ENCODE measurements at regions not wholly inside any gene's neighbourhood (a gene's known extent, or its start where the extent isn't known, plus 50 kb on each side); places are given as distances from the start of the nearest gene placed in this dataset.

- TF ChIP-seq POLR2A (IDR thresholded peaks at IDR 0.05) (no peak), CTCF (IDR thresholded peaks at IDR 0.05) (no peak)
These were observed 245.7 kb downstream of the COL4A1 start for GRCh38 chr13:110061270-110061669.

All from uterus (tissue), 2 donors.